Muscle of arm (tissue), 1 donor: ENCODE measurements at regions not wholly inside any gene's neighbourhood (a gene's known extent, or its start where the extent isn't known, plus 50 kb on each side); places are given as distances from the start of the nearest gene placed in this dataset.

Source experiments
- DNase-seq: peaks from one replicate; pipeline ENCODE4 v3.0.0-alpha.2; 2013

DNA sequence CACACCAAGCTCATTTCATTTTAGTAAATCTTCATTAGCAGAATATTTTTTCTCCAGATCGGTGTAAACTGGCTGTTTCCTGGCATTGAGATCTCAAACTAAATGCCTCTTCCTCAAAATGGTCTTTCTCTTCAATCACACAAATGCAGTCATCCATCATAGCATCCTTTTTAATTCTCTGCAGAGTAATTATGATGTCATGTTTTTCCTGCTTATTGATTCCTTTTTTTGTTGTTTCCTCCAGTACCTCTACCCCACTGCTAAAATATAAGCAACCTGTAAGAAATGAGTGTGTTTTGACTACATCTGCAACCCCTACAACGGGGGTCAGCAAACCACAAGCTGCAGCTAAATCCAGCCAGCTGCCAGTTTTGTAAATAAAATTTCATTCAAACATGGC is 65.6 kb upstream of the TOM1L1 start:
- no peak for DNase-seq

DNA sequence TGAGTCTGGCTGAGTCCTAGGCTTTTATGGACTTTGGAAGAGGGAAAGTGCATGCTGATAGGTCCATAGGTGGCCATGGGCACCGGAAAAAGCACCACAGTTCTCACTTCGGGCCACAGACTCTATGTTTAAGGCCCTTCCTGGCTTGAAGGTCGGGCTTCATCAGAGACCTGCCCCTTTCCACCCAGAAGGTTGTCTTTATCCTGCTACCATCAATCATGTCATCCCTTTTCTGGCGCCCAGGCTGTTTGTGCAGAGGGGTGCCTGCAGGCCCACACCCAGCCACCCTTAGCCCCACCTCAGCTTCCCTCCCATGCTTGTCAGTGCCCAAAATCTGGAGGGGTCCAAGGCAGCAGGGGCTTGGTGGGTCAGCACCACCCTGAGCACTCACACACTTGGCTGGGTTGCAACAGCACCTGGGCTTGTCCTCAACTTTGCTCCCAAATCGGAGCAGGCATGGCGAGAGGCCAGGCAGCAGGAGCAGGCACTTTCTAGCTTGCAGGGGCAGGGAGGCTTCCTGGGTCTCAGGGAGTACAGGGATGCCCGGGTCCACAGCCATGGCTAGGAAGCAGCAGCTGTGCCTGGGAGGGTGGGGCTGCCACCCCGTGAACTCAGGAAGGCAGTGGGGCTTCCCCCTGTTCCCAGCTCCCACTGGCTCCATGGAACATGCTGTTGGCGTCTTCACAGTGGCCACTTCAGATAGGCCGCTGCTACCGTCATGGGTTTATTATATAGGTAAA is 63.8 kb upstream of the TOM1L1 start:
- DNase-seq: no peak

DNA sequence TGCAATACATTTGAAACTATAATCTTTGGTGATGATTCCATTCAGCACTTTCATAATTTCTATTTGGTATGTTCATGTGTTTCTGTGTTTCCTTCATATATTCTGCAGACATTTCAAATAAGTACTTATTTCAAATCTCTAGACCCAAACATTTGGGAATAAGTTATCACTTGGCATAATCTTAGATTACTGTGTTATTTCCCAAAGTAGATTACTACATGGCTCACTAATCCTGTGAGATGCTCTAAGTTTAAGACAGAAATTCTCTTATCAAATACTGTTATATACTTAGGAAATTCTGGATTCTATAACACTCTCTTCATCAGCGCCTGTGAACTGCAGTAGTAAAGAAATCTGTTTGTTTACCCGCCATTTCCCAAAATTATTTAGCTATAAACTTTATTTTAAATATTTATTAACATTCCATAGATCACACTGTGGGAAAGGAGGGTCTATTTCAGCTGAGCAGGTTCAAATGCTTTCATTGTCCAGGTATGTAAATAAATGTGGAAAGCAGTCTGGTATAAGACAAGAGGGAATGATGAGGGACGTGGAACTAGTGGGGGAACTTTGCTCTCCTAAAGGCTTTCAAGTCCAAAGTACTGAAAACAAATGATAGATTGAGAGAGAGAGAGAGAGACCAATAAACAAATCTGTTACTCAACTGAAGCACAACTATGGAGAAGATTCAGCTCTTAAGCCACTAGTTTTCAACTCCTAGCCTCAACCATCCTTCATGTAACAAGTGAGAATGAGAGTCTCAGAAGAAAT is 61.8 kb upstream of the TOM1L1 start:
- no peak for DNase-seq

DNA sequence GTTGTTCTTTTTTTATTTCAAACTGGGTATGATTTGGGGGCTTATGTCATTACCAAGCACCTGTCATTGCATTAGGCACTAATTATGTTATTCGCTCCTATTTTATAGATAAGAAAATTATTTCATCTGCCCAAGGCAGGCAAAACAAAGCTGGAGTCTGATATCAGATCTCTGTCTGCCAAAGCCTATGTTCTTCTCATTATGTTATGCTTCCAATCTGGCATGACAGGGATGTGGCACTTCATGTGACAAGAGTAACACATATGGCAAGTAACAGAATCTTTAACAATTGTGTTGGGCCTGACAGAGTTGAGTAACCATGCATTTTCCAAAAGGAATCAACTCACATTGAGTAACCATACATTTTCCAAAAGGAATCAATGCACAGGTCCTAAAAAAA is 61.2 kb upstream of the TOM1L1 start:
- DNase-seq: no peak

DNA sequence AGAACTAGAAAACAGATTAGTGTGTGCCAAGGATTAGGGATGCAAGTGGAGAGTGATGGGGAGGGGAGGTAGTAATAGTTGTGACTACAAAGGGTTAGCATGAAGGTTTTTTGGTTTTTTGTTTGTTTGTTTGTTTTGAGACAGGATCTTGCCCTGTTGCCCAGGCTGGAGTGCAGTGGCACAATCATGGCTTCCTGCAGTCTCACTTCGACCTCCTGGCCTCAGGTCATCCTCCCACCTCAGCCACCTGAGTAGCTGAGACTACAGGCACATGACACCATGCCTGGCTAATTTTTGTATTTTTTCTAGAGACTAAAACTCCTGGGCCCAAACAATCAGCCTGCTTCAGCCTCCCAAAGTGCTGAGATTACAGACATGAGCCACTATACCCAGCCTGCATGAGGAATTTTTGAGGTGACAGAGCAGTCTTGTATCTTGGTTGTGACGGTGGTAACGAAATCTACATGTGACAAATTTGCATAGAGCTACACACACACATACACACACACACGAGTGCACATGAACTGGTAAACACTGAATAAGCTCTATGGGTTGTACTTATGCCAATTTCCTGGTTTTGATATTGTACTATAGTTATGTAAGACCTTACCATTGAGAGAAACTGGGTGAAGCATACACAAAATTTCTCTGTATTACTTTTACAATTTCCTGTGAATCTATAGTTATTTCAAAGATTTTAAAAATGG is 59.6 kb upstream of the TOM1L1 start:
- DNase-seq: no peak

DNA sequence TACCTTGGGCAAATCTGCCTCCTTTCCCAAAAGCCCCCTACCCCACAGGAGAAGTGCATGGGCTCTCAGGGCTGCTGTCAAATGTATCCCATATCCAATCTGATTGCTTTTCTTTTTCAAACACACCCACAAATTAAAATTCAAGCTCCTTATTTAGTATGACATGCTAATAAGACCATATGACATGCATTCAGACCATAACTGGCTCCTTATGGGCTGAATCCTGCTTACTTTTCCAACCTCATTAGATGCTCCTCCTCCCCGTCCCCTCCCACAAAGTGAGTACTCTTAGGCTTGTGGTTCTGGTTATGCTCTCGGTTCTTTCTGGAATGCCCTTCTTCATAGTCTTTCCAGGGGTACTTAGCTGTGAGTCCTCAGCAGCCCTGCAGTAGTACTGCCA is 59.0 kb upstream of the TOM1L1 start:
- no peak for DNase-seq

DNA sequence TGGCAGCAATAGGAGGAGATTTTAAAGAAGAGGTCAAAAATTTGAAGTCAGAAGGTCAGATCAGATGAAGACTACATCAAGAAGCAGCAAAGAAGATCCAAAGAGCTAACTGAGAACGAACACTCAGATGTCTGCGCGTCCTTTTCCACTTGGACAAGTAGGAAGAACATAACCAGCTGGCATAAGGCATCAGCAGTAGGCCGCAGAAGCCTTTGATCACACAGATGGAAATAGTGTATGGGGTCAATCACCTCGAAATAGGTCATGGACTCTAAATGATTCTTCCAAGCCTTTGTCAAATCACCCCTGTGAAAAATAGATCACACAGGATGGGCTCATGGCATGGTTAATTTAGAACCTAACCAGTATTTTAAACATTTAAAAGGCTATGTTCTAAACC is 56.4 kb upstream of the TOM1L1 start:
- no peak for DNase-seq

DNA sequence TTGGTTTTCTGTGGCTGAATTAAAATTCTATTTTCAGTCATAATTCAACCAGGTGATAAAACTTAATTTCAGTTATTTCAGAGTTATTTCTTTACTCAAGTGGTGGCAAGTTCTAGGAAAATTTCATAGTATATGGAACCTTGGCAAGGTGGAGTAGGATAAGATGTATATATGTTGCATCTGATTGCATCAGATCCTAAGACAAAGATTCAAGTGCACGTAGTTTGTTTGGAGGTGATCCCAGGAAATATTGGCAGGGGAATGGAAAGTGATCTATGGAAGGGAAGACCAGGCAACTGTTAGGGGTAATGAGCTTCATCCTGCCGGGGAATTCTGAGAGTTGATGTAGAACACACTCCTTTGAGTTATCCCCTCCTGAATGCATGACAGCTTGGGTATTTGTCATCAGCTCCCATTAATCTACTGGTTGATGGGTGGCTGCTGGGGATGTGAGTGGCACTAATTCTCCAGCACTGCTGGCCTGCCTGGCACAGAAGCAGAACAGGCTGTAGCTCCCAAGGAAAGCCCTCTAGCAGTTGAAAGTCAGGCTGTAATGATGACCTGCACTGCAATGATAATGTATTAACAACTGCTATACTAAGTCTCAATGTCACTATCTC is 52.2 kb upstream of the TOM1L1 start:
- DNase-seq: no peak

DNA sequence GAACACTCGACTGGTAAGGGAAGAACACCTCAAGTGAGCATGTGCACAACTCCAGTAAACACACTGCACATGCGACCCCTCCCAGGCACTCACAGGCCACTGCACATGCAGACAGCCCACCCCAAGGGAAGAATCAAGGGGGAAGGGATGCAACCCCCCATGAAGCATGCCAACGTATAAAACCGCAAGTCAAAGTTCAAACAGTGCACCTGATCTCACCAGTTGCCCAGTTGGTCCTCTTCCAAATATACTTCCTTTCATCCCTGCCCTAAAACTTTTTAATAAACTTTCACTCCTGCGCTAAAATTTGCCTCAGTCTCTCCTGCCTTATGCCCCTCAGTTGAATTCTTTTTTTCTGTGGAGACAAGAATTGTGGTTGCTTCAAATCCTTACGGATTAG is 51.0 kb upstream of the TOM1L1 start:
- DNase-seq: no peak
